ENCODE measurements at regions not wholly inside any gene's neighbourhood (a gene's known extent, or its start where the extent isn't known, plus 50 kb on each side); places are given as distances from the start of the nearest gene placed in this dataset.

DNA sequence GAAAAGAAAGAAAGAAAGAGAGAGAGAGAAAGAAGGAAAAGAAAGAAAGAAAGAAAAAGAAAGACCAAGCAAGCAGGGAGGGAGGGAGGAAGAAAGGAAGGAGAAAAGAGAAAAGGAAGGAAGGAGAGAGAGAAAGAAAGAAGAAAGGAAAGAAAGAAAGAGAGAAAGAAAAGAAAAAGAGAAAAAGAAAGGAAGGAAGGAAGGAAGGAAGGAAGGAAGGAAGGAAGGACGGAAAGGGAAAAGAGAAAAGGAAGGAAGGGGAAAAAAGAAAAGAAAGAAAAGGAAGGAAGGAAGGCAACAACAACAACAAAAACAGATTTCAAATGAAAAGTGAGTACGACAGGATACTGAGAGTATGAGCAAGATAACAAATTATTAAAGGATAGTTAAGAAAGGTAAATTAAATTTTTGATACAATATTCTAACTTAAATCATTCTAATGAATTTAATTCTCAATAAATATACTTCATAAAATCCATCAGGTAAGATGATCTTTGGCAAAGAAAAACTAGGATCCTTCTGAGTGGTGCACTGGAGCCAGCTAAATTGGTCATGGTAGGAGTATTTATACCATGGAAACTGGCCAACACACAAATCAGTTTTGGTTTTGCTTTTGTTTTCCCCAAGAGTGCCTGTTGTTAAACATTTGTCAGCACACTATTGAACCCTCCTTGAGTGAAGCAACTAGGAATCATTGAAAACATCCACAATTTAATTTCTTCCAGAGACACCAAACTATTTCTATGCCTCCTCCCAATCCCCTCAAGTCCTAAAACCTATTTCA lies 56.1 kb upstream of the DYRK2 start:
- FAIRE-seq = no peak
- dilution Hi-C loops (cut with MboI; ENCODE audit: extremely low pct_ligation_motif_present, low sequenced_read_pairs) (no loop called here), intact Hi-C loops (cut with micrococcal nuclease) (no loop called here)
- no peaks in the 10 kb centered on the region for H3K9me3 ChIP-seq (replicated peaks; ENCODE audit: control insufficient read depth, insufficient read depth, low read length)
- no peaks in the 10 kb centered on the region for H3K79me2 ChIP-seq (ENCODE audit: control insufficient read depth, insufficient read depth, low read length)
- no peak overlapping the region for H3K4me3 ChIP-seq (replicated peaks in 1 of 3; ENCODE audit: insufficient read depth in 1 of 3, low read depth in 1 of 3, low read length in 3 of 3)
- DNase-seq (ENCODE audit: low read depth, low spot score) = no peak
- H3K27ac ChIP-seq (ENCODE audit: insufficient read depth, low read depth, low read length) = no peak overlapping the region
- no peaks in the 10 kb centered on the region for H4K20me1 ChIP-seq (replicated peaks; ENCODE audit: control insufficient read depth, extremely low read depth, insufficient read depth, low read length)
- no peaks in the 10 kb centered on the region for H3K4me1 ChIP-seq (ENCODE audit: control insufficient read depth, extremely low read depth, insufficient read depth, low read length)
- ChIA-PET CTCF (no interaction called here), POLR2A (no interaction called here)
- TF ChIP-seq EZH2 (IDR thresholded peaks at IDR 0.05; ENCODE audit: borderline replicate concordance, low read depth, low read length, severe bottlenecking) (no peak), GATA2 (IDR thresholded peaks at IDR 0.05; ENCODE audit: insufficient read depth, insufficient read length, low read depth, low read length) (no peak), POLR2AphosphoS5 (IDR thresholded peaks at IDR 0.05; ENCODE audit: insufficient read depth, low read depth, low read length) (no peak), MYC (IDR thresholded peaks at IDR 0.05; ENCODE audit: low read depth, low read length) (no peak), FOS (IDR thresholded peaks at IDR 0.05; ENCODE audit: borderline replicate concordance, insufficient read depth, low read length) (no peak), JUN (IDR thresholded peaks at IDR 0.05; ENCODE audit: borderline replicate concordance, insufficient read depth, insufficient read length, low read depth) (no peak), POLR2A (IDR thresholded peaks at IDR 0.05; ENCODE audit: low read depth, low read length) (no peak)
- TF ChIP-seq, protein P1, sequence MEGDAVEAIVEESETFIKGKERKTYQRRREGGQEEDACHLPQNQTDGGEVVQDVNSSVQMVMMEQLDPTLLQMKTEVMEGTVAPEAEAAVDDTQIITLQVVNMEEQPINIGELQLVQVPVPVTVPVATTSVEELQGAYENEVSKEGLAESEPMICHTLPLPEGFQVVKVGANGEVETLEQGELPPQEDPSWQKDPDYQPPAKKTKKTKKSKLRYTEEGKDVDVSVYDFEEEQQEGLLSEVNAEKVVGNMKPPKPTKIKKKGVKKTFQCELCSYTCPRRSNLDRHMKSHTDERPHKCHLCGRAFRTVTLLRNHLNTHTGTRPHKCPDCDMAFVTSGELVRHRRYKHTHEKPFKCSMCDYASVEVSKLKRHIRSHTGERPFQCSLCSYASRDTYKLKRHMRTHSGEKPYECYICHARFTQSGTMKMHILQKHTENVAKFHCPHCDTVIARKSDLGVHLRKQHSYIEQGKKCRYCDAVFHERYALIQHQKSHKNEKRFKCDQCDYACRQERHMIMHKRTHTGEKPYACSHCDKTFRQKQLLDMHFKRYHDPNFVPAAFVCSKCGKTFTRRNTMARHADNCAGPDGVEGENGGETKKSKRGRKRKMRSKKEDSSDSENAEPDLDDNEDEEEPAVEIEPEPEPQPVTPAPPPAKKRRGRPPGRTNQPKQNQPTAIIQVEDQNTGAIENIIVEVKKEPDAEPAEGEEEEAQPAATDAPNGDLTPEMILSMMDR (IDR thresholded peaks at IDR 0.05; ENCODE audit: extremely low read depth in 1 of 2, insufficient read depth in 1 of 2, low read depth in 1 of 2, low read length in 2 of 2) = no peak
- TF ChIP-seq, protein P2, sequence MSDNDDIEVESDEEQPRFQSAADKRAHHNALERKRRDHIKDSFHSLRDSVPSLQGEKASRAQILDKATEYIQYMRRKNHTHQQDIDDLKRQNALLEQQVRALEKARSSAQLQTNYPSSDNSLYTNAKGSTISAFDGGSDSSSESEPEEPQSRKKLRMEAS (IDR thresholded peaks at IDR 0.05; ENCODE audit: insufficient read depth, insufficient read length) = no peak
- no peak overlapping the region for H3K4me2 ChIP-seq (ENCODE audit: insufficient read depth, low read length)
- H3K27me3 ChIP-seq (ENCODE audit: control insufficient read depth in 2 of 2, insufficient read depth in 2 of 2, low read length in 2 of 2) = no peaks in the 10 kb centered on the region
- H2AFZ ChIP-seq (ENCODE audit: low read depth, low read length) = no peak overlapping the region
- H3K36me3 ChIP-seq (ENCODE audit: control insufficient read depth in 2 of 2, extremely low read depth in 1 of 2, insufficient read depth in 2 of 2, low read length in 2 of 2) = no peaks in the 10 kb centered on the region
- H3K9me1 ChIP-seq (replicated peaks; ENCODE audit: control insufficient read depth, extremely low read depth, insufficient read depth, low read length) = no peaks in the 10 kb centered on the region
- H3K9ac ChIP-seq (replicated peaks; ENCODE audit: extremely low read depth, insufficient read depth, low read length) = no peak overlapping the region
- BruUV-seq (replicated peaks) = no TSS peak
